ENCODE measurements at regions not wholly inside any gene's neighbourhood (a gene's known extent, or its start where the extent isn't known, plus 50 kb on each side); places are given as distances from the start of the nearest gene placed in this dataset.

DNA sequence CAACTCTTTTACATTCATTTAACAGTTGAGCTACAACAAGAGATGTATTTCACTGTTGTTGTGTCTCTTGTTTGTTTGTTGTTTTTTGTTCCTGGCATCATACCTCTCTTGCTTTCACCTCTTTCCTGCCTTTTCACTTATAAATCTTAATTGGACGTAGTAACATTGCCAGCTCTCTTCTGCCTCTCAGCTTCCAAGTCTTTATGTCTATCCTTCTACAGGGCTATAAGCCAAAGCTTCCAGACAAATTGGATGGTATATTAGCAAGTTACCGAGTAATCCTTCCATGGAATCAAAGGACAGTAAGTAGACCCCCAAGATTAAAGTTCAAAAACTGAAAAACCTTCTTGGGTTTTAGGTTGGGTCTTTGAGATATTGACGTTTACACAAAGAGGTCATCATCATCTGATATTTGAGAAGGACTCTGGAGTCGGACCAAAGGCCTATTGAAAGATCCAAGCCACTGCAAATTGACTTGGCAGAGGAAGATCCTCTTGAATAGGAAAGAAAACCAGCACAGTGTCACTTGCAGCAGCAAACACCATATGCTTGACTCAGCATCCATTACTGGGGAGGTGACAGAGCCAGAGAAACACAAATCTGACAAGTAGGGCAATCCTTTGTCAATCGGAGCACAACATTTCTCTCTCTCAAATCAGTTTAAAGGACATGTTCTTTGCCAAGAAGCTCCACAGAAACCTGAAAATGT is 648.5 kb upstream of the NR2F2 start:
- no peaks in the 10 kb centered on the region for H3K9me3 ChIP-seq (ENCODE audit: severe bottlenecking)
- no peaks in the 10 kb centered on the region for H3K27me3 ChIP-seq (ENCODE audit: insufficient read depth, poor library complexity, severe bottlenecking)
- peaks cover 24% of the 10 kb centered on the region for H3K4me1 ChIP-seq (ENCODE audit: insufficient read depth, poor library complexity, severe bottlenecking)
- ATAC-seq (ENCODE audit: low read depth) (no peak), DNase-seq (ENCODE audit: low spot score) (no peak)
- H3K27ac ChIP-seq (ENCODE audit: poor library complexity, severe bottlenecking) = no peak overlapping the region
- no peak overlapping the region for H3K4me3 ChIP-seq (ENCODE audit: severe bottlenecking)
- H3K36me3 ChIP-seq (ENCODE audit: low read depth) = no peaks in the 10 kb centered on the region
- TF ChIP-seq, protein P1, sequence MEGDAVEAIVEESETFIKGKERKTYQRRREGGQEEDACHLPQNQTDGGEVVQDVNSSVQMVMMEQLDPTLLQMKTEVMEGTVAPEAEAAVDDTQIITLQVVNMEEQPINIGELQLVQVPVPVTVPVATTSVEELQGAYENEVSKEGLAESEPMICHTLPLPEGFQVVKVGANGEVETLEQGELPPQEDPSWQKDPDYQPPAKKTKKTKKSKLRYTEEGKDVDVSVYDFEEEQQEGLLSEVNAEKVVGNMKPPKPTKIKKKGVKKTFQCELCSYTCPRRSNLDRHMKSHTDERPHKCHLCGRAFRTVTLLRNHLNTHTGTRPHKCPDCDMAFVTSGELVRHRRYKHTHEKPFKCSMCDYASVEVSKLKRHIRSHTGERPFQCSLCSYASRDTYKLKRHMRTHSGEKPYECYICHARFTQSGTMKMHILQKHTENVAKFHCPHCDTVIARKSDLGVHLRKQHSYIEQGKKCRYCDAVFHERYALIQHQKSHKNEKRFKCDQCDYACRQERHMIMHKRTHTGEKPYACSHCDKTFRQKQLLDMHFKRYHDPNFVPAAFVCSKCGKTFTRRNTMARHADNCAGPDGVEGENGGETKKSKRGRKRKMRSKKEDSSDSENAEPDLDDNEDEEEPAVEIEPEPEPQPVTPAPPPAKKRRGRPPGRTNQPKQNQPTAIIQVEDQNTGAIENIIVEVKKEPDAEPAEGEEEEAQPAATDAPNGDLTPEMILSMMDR (IDR thresholded peaks at IDR 0.05; ENCODE audit: poor library complexity, severe bottlenecking) = no peak

DNA sequence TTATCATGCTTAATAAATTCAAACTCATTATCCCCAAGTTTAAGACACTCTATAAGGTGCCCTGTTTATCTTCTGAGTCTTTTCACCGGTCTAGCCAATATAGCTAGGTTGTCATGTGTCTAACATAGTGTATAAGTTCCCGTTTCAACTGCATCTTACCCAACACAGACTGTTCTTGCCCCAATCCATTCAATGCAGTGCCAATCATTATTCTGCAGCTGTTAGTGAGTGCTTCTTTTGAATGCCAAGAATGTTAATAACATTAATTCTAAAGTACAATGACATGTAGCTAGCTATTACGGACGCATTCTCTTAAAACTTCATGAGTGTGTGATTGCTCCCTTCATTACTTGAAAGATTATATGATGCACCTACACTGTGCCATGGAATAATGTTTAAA is 646.4 kb upstream of the NR2F2 start:
- TF ChIP-seq, protein P1 (IDR thresholded peaks at IDR 0.05; ENCODE audit: poor library complexity, severe bottlenecking) = no peak
- H3K27me3 ChIP-seq (ENCODE audit: insufficient read depth, poor library complexity, severe bottlenecking) = no peaks in the 10 kb centered on the region
- H3K27ac ChIP-seq (ENCODE audit: poor library complexity, severe bottlenecking) = peak overlapping the region; percentile 80
- H3K36me3 ChIP-seq (ENCODE audit: low read depth) = no peaks in the 10 kb centered on the region
- ATAC-seq (ENCODE audit: low read depth) (no peak), DNase-seq (ENCODE audit: low spot score) (no peak)
- no peak overlapping the region for H3K4me3 ChIP-seq (ENCODE audit: severe bottlenecking)
- H3K9me3 ChIP-seq (ENCODE audit: severe bottlenecking) = no peaks in the 10 kb centered on the region
- H3K4me1 ChIP-seq (ENCODE audit: insufficient read depth, poor library complexity, severe bottlenecking) = peaks cover 35% of the 10 kb centered on the region

DNA sequence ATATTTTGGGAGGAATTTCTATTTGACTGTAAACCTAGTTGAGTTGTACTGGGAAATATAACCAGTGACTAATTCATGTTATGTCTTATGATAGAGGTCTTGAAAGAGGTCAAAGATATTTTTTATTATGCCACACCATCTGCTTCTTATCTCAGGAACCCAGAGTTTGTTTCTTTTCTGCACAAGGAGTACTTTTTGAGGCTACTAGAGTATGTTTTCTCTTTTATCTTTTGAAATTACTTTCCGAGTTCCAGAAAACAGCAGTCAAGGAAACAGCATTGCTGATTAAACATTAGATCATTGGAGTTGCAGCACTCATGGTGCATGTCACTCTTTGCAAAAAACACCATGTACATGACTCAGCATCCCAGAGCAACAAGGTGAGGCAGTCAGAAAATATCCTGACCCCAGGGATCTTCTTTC is 645.8 kb upstream of the NR2F2 start:
- Histone ChIP-seq H3K27ac (ENCODE audit: poor library complexity, severe bottlenecking) (peak overlapping the region; percentile 80), H3K4me1 (ENCODE audit: insufficient read depth, poor library complexity, severe bottlenecking) (peaks cover 40% of the 10 kb centered on the region), H3K9me3 (ENCODE audit: severe bottlenecking) (no peaks in the 10 kb centered on the region), H3K27me3 (ENCODE audit: insufficient read depth, poor library complexity, severe bottlenecking) (no peaks in the 10 kb centered on the region), H3K4me3 (ENCODE audit: severe bottlenecking) (no peak overlapping the region), H3K36me3 (ENCODE audit: low read depth) (no peaks in the 10 kb centered on the region)
- ATAC-seq (ENCODE audit: low read depth) (peak; percentile 98), DNase-seq (ENCODE audit: low spot score) (no peak)
- TF ChIP-seq, protein P1 (IDR thresholded peaks at IDR 0.05; ENCODE audit: poor library complexity, severe bottlenecking) = no peak

DNA sequence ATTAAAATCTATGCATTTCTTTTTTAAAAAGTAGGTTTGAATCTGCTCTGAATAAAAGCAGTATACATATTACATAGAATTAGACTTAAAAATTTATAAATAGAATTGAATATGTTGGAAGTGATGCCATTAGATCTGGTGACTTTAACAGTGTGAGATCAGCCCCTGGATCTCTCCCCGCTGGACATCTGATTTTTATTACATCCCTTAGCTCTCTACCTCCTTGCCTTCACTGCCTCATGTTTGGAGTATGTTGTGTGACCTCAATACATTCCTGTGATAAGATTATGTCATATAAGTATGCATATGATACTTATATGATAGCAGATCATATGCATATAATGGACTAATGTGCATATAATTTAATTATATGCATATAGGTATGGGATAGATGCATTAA is 643.4 kb upstream of the NR2F2 start:
- ATAC-seq (ENCODE audit: low read depth) = no peak
- Histone ChIP-seq H3K27ac (ENCODE audit: poor library complexity, severe bottlenecking) (peak overlapping the region; percentile 2), H3K27me3 (ENCODE audit: insufficient read depth, poor library complexity, severe bottlenecking) (no peaks in the 10 kb centered on the region), H3K4me1 (ENCODE audit: insufficient read depth, poor library complexity, severe bottlenecking) (peaks cover 56% of the 10 kb centered on the region), H3K36me3 (ENCODE audit: low read depth) (no peaks in the 10 kb centered on the region), H3K9me3 (ENCODE audit: severe bottlenecking) (no peaks in the 10 kb centered on the region), H3K4me3 (ENCODE audit: severe bottlenecking) (no peak overlapping the region)
- TF ChIP-seq, protein P1 (IDR thresholded peaks at IDR 0.05; ENCODE audit: poor library complexity, severe bottlenecking) = no peak
- no peak for DNase-seq (ENCODE audit: low spot score)

DNA sequence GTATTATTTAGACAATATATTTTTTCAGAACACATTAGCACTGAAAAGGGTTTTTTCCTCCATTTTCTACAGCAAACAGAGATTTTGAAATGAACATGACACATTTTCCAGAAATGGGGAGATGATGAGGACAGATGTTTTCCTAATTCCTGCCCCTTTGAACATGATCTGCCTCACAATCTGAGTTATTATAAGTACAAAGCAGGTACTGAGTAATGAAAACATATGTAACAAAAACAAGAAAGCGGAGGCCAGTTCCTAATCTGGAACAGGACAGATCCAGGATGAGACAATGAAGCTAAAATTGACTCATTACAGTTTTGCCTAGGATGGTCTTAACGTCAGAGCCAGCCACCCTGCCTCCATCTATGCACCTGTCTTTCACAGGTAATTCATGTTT is 642.8 kb upstream of the NR2F2 start:
- H3K36me3 ChIP-seq (ENCODE audit: low read depth) = no peaks in the 10 kb centered on the region
- H3K4me3 ChIP-seq (ENCODE audit: severe bottlenecking) = no peak overlapping the region
- H3K27ac ChIP-seq (ENCODE audit: poor library complexity, severe bottlenecking) = peak overlapping the region; percentile 2
- ATAC-seq (ENCODE audit: low read depth) (peak; percentile 3; the same call in 1 of the 3 replicates), DNase-seq (ENCODE audit: low spot score) (no peak)
- H3K27me3 ChIP-seq (ENCODE audit: insufficient read depth, poor library complexity, severe bottlenecking) = no peaks in the 10 kb centered on the region
- H3K4me1 ChIP-seq (ENCODE audit: insufficient read depth, poor library complexity, severe bottlenecking) = peaks cover 56% of the 10 kb centered on the region
- no peaks in the 10 kb centered on the region for H3K9me3 ChIP-seq (ENCODE audit: severe bottlenecking)
- TF ChIP-seq, protein P1 (IDR thresholded peaks at IDR 0.05; ENCODE audit: poor library complexity, severe bottlenecking) = no peak
